Endothelial cell of umbilical vein (primary cell): ENCODE measurements at regions not wholly inside any gene's neighbourhood (a gene's known extent, or its start where the extent isn't known, plus 50 kb on each side); places are given as distances from the start of the nearest gene placed in this dataset.
A peak's percentile ranks its signal among the peaks of the same experiment; 100 is the strongest.

Source experiments
- BruUV-seq: library from RNA; stranded (reverse); fragments of 400-500 nt; replicated peaks from 2 replicates; lab custom pipeline; 2021; lab: Mats Ljungman, UMichigan
- CTCF ChIA-PET: fragments of 300-600, 350-600 bp; sonication (Branson Sonifier 250); formaldehyde crosslinking; loops from one replicate; lab custom pipeline; 2021; ENCODE audit warnings: antibody characterized with exemption, inconsistent platforms; lab: Charles Lee
- POLR2A ChIA-PET: fragments of 300-600, 350-600 bp; sonication (Branson Sonifier 250); formaldehyde crosslinking; loops from one replicate; lab custom pipeline; 2021; ENCODE audit warnings: antibody characterized with exemption, inconsistent platforms; lab: Charles Lee
- DNase-seq: peaks from one replicate; pipeline ENCODE4 v3.0.0-alpha.2; 2011; ENCODE audit warnings: low read depth, low spot score
- FAIRE-seq: peaks from 2 replicates; lab custom pipeline; 2011; peaks lifted over from hg19 to GRCh38; lab: Jason Lieb, UNC
- H2AFZ ChIP-seq: 2 replicates; pipeline ENCODE4 v1.6.0; 2012; ENCODE audit warnings: low read depth, low read length, control low read depth, inconsistent platforms
- H3K27ac ChIP-seq: 2 replicates; pipeline ENCODE4 v1.5.1; 2011; ENCODE audit warnings: low read depth, mild to moderate bottlenecking, control low read depth, low read length, moderate library complexity; ENCODE audit not compliant: insufficient read depth
- H3K27me3 ChIP-seq, 2 experiments: 2 replicates each; pipeline versions ENCODE4 v1.6.0 to v1.6.1; 2011; ENCODE audit warnings: low read length in 2 of 2, mixed read lengths in 1 of 2; ENCODE audit not compliant: control insufficient read depth in 2 of 2, insufficient read depth in 2 of 2
- H3K36me3 ChIP-seq, 2 experiments: 2 replicates in 1 of 2; 3 replicates in 1 of 2; pipeline ENCODE4 v1.5.1; 2011; ENCODE audit warnings: low read length in 2 of 2, mild to moderate bottlenecking in 1 of 2, moderate library complexity in 1 of 2; ENCODE audit not compliant: control insufficient read depth in 2 of 2, insufficient read depth in 2 of 2; ENCODE audit errors: extremely low read depth in 1 of 2
- H3K4me1 ChIP-seq: 3 replicates; pipeline ENCODE4 v1.5.1; 2011; ENCODE audit warnings: mild to moderate bottlenecking, low read length; ENCODE audit not compliant: control insufficient read depth, insufficient read depth; ENCODE audit errors: extremely low read depth
- H3K4me2 ChIP-seq: 2 replicates; pipeline ENCODE4 v1.6.1; 2011; ENCODE audit warnings: low read length, control low read depth, mixed read lengths; ENCODE audit not compliant: insufficient read depth
- H3K4me3 ChIP-seq, 3 experiments: fragments of 200-600 bp in 1 of 3; sonication (generic), shearing (Covaris generic) in 1 of 3; replicated peaks in 1 of 3; 2 replicates each; pipeline ENCODE4 v1.5.1; 2011 to 2016; ENCODE audit warnings: control low read depth in 3 of 3, low read length in 3 of 3, mild to moderate bottlenecking in 2 of 3, inconsistent platforms in 1 of 3, low read depth in 1 of 3, moderate library complexity in 1 of 3; ENCODE audit not compliant: insufficient read depth in 1 of 3
- H3K79me2 ChIP-seq: 2 replicates; pipeline ENCODE4 v1.6.0; 2012; ENCODE audit warnings: low read length, inconsistent platforms; ENCODE audit not compliant: control insufficient read depth, insufficient read depth
- H3K9ac ChIP-seq: replicated peaks from 2 replicates; pipeline ENCODE3; 2011; ENCODE audit warnings: low read length, control low read depth; ENCODE audit not compliant: insufficient read depth; ENCODE audit errors: extremely low read depth
- H3K9me1 ChIP-seq: replicated peaks from 3 replicates; pipeline ENCODE4 v1.6.0; 2011; ENCODE audit warnings: mild to moderate bottlenecking, low read length; ENCODE audit not compliant: control insufficient read depth, insufficient read depth; ENCODE audit errors: extremely low read depth
- H3K9me3 ChIP-seq: replicated peaks from 2 replicates; pipeline ENCODE4 v1.5.1; 2012; ENCODE audit warnings: low read length, inconsistent platforms; ENCODE audit not compliant: control insufficient read depth, insufficient read depth
- H4K20me1 ChIP-seq: replicated peaks from 2 replicates; pipeline ENCODE3; 2011; ENCODE audit warnings: mild to moderate bottlenecking, low read length; ENCODE audit not compliant: control insufficient read depth, insufficient read depth; ENCODE audit errors: extremely low read depth
- EZH2 ChIP-seq: IDR thresholded peaks from 2 replicates; pipeline ENCODE4 v1.6.1; 2012; ENCODE audit warnings: borderline replicate concordance, low read depth, mild to moderate bottlenecking, moderate library complexity, low read length, inconsistent platforms; ENCODE audit not compliant: severe bottlenecking
- JUN ChIP-seq: IDR thresholded peaks from 2 replicates; pipeline ENCODE4 v1.6.1; 2011; ENCODE audit warnings: borderline replicate concordance, low read depth; ENCODE audit not compliant: insufficient read length, insufficient read depth
- POLR2A ChIP-seq: IDR thresholded peaks from 2 replicates; pipeline ENCODE4 v1.6.1; 2012; ENCODE audit warnings: low read depth, mild to moderate bottlenecking, control low read depth, low read length
- POLR2AphosphoS5 ChIP-seq: IDR thresholded peaks from 2 replicates; pipeline ENCODE4 v1.6.1; 2012; ENCODE audit warnings: low read depth, mild to moderate bottlenecking, control low read depth, low read length, moderate library complexity; ENCODE audit not compliant: insufficient read depth
- dilution Hi-C: fragments of 300-500 bp; cut with MboI; formaldehyde crosslinking; loops from one replicate; pipeline ENCODE4 v1.15.0; 2019; ENCODE audit warnings: low sequenced_read_pairs; ENCODE audit not compliant: extremely low pct_ligation_motif_present
- intact Hi-C: fragments of 100-400 bp; cut with micrococcal nuclease; formaldehyde crosslinking; loops from one replicate; pipeline ENCODE4 v1.10.0; 2022
- TF ChIP-seq, protein P1 (sequence below), 2 donors: IDR thresholded peaks; 1 replicate in 1 of 2; 2 replicates in 1 of 2; pipeline ENCODE4 v1.5.1; 2011; ENCODE audit warnings: low read length in 2 of 2, mild to moderate bottlenecking in 2 of 2, moderate library complexity in 2 of 2, control low read depth in 1 of 2, inconsistent platforms in 1 of 2, low read depth in 1 of 2; ENCODE audit not compliant: insufficient read depth in 1 of 2; ENCODE audit errors: extremely low read depth in 1 of 2
- TF ChIP-seq, protein P2 (sequence below): IDR thresholded peaks from 2 replicates; pipeline ENCODE4 v1.6.1; 2011; ENCODE audit not compliant: insufficient read depth, insufficient read length

DNA sequence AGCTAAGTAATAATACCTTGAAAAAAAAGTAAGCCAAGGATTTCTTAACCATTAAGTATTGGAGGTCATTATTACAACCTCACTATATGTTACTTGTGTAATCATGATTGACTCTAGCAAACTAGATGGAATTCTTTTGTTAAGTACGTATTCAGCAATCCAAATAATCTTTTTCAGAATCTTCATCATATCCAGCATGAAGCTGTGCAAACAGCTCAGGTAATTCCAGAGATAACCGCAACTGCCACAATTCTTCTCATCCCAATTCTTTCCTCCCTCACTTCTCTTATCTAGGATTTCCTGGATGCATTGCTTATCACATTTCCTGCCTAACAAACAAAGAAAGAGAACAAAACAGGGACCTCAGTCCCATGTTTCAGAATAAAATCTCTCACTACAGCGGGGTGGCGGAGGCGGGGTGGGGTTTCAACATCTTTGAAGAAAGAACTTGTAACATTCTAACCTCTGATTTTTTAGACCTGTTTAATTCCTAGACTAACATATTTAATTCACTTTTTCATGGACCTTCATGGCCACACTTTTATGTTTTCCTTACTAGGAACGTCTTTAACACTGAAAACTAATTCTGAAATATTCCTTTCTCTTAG lies 156.5 kb downstream of the POM121L12 start:
- peaks cover 14% of the 10 kb centered on the region for H3K4me1 ChIP-seq
- ChIA-PET POLR2A (no interaction called here), CTCF (no interaction called here)
- BruUV-seq, result no TSS peak
- peak overlapping the region; percentile 18 for H3K27ac ChIP-seq
- intact Hi-C loops (no loop called here), dilution Hi-C loops (no loop called here)
- peak; percentile 54 for DNase-seq
- no peaks in the 10 kb centered on the region for H4K20me1 ChIP-seq
- no peaks in the 10 kb centered on the region for H3K9me3 ChIP-seq
- no peak for FAIRE-seq
- H3K4me2 ChIP-seq, result peak overlapping the region; percentile 24
- H3K79me2 ChIP-seq, result no peaks in the 10 kb centered on the region
- H3K27me3 ChIP-seq, result no peaks in the 10 kb centered on the region
- peak overlapping the region; percentile 59 for H2AFZ ChIP-seq
- no peak overlapping the region for H3K4me3 ChIP-seq
- TF ChIP-seq POLR2AphosphoS5 (no peak), EZH2 (no peak), JUN (no peak), POLR2A (no peak)
- TF ChIP-seq, protein P1, sequence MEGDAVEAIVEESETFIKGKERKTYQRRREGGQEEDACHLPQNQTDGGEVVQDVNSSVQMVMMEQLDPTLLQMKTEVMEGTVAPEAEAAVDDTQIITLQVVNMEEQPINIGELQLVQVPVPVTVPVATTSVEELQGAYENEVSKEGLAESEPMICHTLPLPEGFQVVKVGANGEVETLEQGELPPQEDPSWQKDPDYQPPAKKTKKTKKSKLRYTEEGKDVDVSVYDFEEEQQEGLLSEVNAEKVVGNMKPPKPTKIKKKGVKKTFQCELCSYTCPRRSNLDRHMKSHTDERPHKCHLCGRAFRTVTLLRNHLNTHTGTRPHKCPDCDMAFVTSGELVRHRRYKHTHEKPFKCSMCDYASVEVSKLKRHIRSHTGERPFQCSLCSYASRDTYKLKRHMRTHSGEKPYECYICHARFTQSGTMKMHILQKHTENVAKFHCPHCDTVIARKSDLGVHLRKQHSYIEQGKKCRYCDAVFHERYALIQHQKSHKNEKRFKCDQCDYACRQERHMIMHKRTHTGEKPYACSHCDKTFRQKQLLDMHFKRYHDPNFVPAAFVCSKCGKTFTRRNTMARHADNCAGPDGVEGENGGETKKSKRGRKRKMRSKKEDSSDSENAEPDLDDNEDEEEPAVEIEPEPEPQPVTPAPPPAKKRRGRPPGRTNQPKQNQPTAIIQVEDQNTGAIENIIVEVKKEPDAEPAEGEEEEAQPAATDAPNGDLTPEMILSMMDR (IDR thresholded peaks at IDR 0.05; ENCODE audit: extremely low read depth in 1 of 2, insufficient read depth in 1 of 2, low read depth in 1 of 2, low read length in 2 of 2), result no peak
- TF ChIP-seq, protein P2, sequence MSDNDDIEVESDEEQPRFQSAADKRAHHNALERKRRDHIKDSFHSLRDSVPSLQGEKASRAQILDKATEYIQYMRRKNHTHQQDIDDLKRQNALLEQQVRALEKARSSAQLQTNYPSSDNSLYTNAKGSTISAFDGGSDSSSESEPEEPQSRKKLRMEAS, result no peak
- H3K36me3 ChIP-seq, result no peaks in the 10 kb centered on the region
- H3K9ac ChIP-seq, result no peak overlapping the region
- no peaks in the 10 kb centered on the region for H3K9me1 ChIP-seq
